AG09319 (cell line): ENCODE measurements at regions not wholly inside any gene's neighbourhood (a gene's known extent, or its start where the extent isn't known, plus 50 kb on each side); places are given as distances from the start of the nearest gene placed in this dataset.
A peak's percentile ranks its signal among the peaks of the same experiment; 100 is the strongest.
"Not testable (repeated sequence)": the region's sequence is repeated elsewhere in the genome, so short reads cannot be mapped to it uniquely, and the experiment has no call there.

Experiments used
- DNase-seq: peaks from one replicate; pipeline ENCODE4 v3.0.0-alpha.2; 2010; ENCODE audit warnings: low read depth; ENCODE audit errors: extremely low read depth
- CTCF ChIP-seq: IDR thresholded peaks from 2 replicates; pipeline ENCODE4 v1.5.1; 2011; ENCODE audit warnings: low read depth, mild to moderate bottlenecking, inconsistent platforms, low read length, moderate library complexity

- TF ChIP-seq CTCF: peak; percentile 25
- no peak for DNase-seq
These were observed 568.5 kb downstream of the KCNA4 start for GRCh38 chr11:29448246-29448877.

GRCh38 chr11:29447821-29448220 lies 569.0 kb downstream of the KCNA4 start:
- DNase-seq: no peak
- TF ChIP-seq CTCF: no peak

GRCh38 chr11:29446132-29446531 lies 570.7 kb downstream of the KCNA4 start:
- no peak for DNase-seq
- no peak for TF ChIP-seq CTCF

- not testable (repeated sequence) for DNase-seq
These were observed 571.6 kb downstream of the KCNA4 start for GRCh38 chr11:29445191-29445590.

- DNase-seq: no peak
- TF ChIP-seq CTCF: no peak
These were observed 578.0 kb downstream of the KCNA4 start for GRCh38 chr11:29438815-29439214.

GRCh38 chr11:29435421-29435820 lies 581.4 kb downstream of the KCNA4 start:
- no peak for DNase-seq
- TF ChIP-seq CTCF: no peak

- peak; percentile 49 for TF ChIP-seq CTCF
- DNase-seq: no peak
These were observed 584.0 kb downstream of the KCNA4 start for GRCh38 chr11:29432719-29433325.

- DNase-seq: no peak
- TF ChIP-seq CTCF: no peak
These were observed 611.5 kb downstream of the KCNA4 start for GRCh38 chr11:29405305-29405704.
